GM23248 (cell line): ENCODE measurements at regions not wholly inside any gene's neighbourhood (a gene's known extent, or its start where the extent isn't known, plus 50 kb on each side); places are given as distances from the start of the nearest gene placed in this dataset.

Experiments
- DNase-seq: peaks from one replicate; pipeline ENCODE4 v3.0.0-alpha.2; 2015
- H2AFZ ChIP-seq: fragments of 200-600 bp; sonication (generic); 2 replicates; pipeline ENCODE4 v1.6.1; 2016; ENCODE audit warnings: antibody characterized with exemption
- H3F3A ChIP-seq: fragments of 200-600 bp; sonication (generic); 2 replicates; pipeline ENCODE4 v1.6.1; 2016; ENCODE audit warnings: mild to moderate bottlenecking, antibody characterized with exemption, mixed run types; ENCODE audit not compliant: insufficient read depth
- H3K27ac ChIP-seq: fragments of 200-600 bp; sonication (generic); 2 replicates; pipeline ENCODE4 v1.5.1; 2016; ENCODE audit warnings: mild to moderate bottlenecking
- H3K27me3 ChIP-seq: fragments of 200-600 bp; sonication (generic); replicated peaks from 2 replicates; pipeline ENCODE4 v1.6.1; 2016; ENCODE audit warnings: mild to moderate bottlenecking; ENCODE audit not compliant: insufficient read depth
- H3K36me3 ChIP-seq: fragments of 200-600 bp; sonication (generic); 2 replicates; pipeline ENCODE4 v1.6.1; 2016; ENCODE audit warnings: low read depth, mild to moderate bottlenecking
- H3K4me1 ChIP-seq: fragments of 200-600 bp; sonication (generic); 2 replicates; pipeline ENCODE4 v1.6.1; 2016; ENCODE audit warnings: mild to moderate bottlenecking; ENCODE audit not compliant: insufficient read depth
- H3K4me2 ChIP-seq: fragments of 200-600 bp; sonication (generic); one replicate; pipeline ENCODE4 v1.6.1; 2016; ENCODE audit warnings: mild to moderate bottlenecking; ENCODE audit not compliant: unreplicated experiment
- H3K4me3 ChIP-seq: fragments of 200-600 bp; sonication (generic); 2 replicates; pipeline ENCODE4 v1.5.1; 2016; ENCODE audit warnings: mild to moderate bottlenecking
- H3K79me2 ChIP-seq: fragments of 200-600 bp; sonication (generic); 2 replicates; pipeline ENCODE4 v1.6.1; 2016; ENCODE audit warnings: mild to moderate bottlenecking; ENCODE audit not compliant: insufficient read depth
- H3K9ac ChIP-seq: fragments of 200-600 bp; sonication (generic); 2 replicates; pipeline ENCODE4 v1.6.1; 2016; ENCODE audit warnings: mild to moderate bottlenecking
- H3K9me2 ChIP-seq: fragments of 200-600 bp; sonication (generic); 2 replicates; pipeline ENCODE4 v1.6.1; 2016; ENCODE audit warnings: mixed run types, mild to moderate bottlenecking, moderate library complexity; ENCODE audit not compliant: insufficient read depth
- H3K9me3 ChIP-seq: fragments of 200-600 bp; sonication (generic); one replicate; pipeline ENCODE4 v1.6.1; 2017; ENCODE audit warnings: low read depth
- H4K20me1 ChIP-seq: fragments of 200-600 bp; sonication (generic); 2 replicates; pipeline ENCODE4 v1.6.0; 2016; ENCODE audit not compliant: insufficient read depth
- EZH2 ChIP-seq: fragments of 200-600 bp; sonication (generic); IDR thresholded peaks from 2 replicates; pipeline ENCODE4 v1.6.1; 2018; ENCODE audit warnings: antibody characterized with exemption, mild to moderate bottlenecking; ENCODE audit not compliant: insufficient read depth, poor library complexity, severe bottlenecking
- EZH2phosphoT487 ChIP-seq: fragments of 200-600 bp; sonication (generic); IDR thresholded peaks from 2 replicates; pipeline ENCODE4 v1.6.1; 2018; ENCODE audit warnings: antibody characterized with exemption, moderate library complexity, mild to moderate bottlenecking, low read depth; ENCODE audit not compliant: insufficient read depth
- WGBS, 2 experiments: methylation state at CpG; one replicate each; pipeline ENCODE4 v1.1.6; 2015 to 2017; ENCODE audit warnings: low lambda C conversion rate in 2 of 2, low coverage in 1 of 2; ENCODE audit errors: missing lambda C conversion rate in 2 of 2; 5-methylcytosine and 5-hydroxymethylcytosine counted together
- in situ Hi-C: fragments of 300-500 bp; cut with MboI; formaldehyde crosslinking; loops from 2 replicates; pipeline ENCODE4 v1.15.0; 2020

DNA sequence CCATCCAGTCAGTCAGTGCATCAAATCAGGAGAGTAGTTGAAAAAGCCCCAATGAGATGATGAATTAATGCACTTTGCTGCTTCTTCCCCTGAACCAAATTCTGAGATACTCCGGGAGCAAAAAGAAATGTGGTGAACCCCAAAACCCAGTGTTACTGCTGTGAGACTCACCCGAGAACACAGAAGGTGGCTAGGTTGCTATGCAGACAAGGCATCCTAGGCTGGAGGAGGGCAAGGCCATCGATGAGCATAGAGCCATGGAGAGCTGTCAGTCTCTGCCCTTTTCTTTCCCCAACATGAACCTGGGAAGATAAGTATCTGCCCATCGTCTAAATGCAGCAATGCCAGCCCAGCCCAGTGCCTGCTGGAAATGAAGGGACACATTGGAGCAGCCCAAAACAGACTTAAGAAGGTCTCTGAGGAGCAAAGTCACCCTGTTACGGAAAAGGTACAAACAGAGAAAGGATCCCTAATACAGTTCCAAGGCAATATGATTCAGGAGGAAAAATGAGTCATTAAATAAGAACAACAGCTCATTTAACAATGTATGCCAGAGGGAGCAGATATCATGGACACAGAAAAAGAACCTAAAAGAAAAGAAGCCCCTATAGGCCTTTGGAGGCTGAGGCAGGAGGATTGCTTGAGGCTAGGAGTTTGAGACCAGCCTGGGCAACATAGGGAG is 272.0 kb downstream of the FOXO1 start:
- Histone ChIP-seq H3K36me3 (no peaks in the 10 kb centered on the region), H4K20me1 (no peaks in the 10 kb centered on the region), H3K27me3 (no peaks in the 10 kb centered on the region), H3K9me2 (no peaks in the 10 kb centered on the region), H3K4me3 (no peak overlapping the region), H3K4me2 (no peak overlapping the region), H3K27ac (no peak overlapping the region), H3K79me2 (no peaks in the 10 kb centered on the region), H3K4me1 (no peaks in the 10 kb centered on the region), H3K9me3 (no peaks in the 10 kb centered on the region), H3K9ac (no peak overlapping the region), H3F3A (no peaks in the 10 kb centered on the region), H2AFZ (no peak overlapping the region)
- DNase-seq, result peak; percentile 44
- 74% methylated on average over 5 of the region's 5 CpGs for WGBS, 2 experiments
- in situ Hi-C loops, result no loop called here
- TF ChIP-seq EZH2 (no peak), EZH2phosphoT487 (no peak)

DNA sequence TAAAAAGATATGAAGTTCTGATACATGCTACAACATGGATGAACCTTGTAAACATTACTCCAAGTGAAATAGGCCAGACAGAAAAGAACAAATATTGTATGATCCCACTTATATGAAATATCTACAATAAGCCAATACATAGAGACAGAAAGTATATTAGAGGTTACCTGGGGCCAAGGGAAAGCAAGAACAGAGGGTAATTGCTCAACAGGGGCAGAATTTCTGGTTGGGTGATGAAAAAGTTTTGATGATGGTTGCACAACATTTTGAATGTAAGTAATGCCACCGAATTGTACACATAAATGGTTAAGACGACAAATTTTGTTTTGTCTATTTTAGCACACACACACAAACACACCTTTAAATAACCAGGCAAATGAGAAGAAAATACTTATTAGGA is 268.4 kb downstream of the FOXO1 start:
- Histone ChIP-seq H2AFZ (no peak overlapping the region), H3K9me2 (no peaks in the 10 kb centered on the region), H3K9me3 (no peaks in the 10 kb centered on the region), H3K79me2 (no peaks in the 10 kb centered on the region), H3F3A (peaks cover 19% of the 10 kb centered on the region), H3K27ac (no peak overlapping the region), H3K9ac (no peak overlapping the region), H3K4me2 (no peak overlapping the region), H3K4me1 (peaks cover 15% of the 10 kb centered on the region), H3K27me3 (no peaks in the 10 kb centered on the region), H4K20me1 (no peaks in the 10 kb centered on the region), H3K4me3 (no peak overlapping the region), H3K36me3 (no peaks in the 10 kb centered on the region)
- in situ Hi-C loops, result no loop called here
- TF ChIP-seq EZH2, result no peak
- DNase-seq, result no peak
- 92 to 95% methylated on average over 2 of the region's 2 CpGs for WGBS, 2 experiments

DNA sequence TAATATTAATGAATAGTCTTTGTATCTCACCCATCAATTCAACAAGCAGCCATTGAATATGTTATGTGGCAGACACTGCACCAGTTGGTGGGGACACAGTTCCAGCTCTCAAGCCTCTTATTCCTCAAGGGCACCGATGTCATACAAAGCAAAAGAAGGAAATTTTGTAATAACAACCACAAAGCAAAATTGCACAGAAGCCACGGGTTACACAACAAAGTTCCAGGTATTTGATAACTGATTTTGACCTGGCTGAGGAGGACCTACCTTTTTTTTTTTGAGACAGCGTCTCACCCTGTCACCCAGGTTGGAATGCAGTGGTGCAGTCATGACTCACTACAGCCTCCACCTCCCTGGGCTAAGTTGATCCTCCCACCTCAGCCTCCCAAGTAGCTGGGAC is 266.7 kb downstream of the FOXO1 start:
- Histone ChIP-seq H3K36me3 (no peaks in the 10 kb centered on the region), H3K9me2 (no peaks in the 10 kb centered on the region), H3K4me3 (no peak overlapping the region), H3K27me3 (no peaks in the 10 kb centered on the region), H3K9ac (no peak overlapping the region), H3K9me3 (no peaks in the 10 kb centered on the region), H3K27ac (no peak overlapping the region), H3K4me1 (peaks cover 20% of the 10 kb centered on the region), H3K4me2 (no peak overlapping the region), H2AFZ (no peak overlapping the region), H3F3A (peaks cover 21% of the 10 kb centered on the region), H3K79me2 (no peaks in the 10 kb centered on the region), H4K20me1 (no peaks in the 10 kb centered on the region)
- in situ Hi-C loops, result no loop called here
- no peak for DNase-seq
- 74% methylated on average over 3 of the region's 3 CpGs for WGBS, 2 experiments
- TF ChIP-seq EZH2, result no peak
- TF ChIP-seq EZH2phosphoT487, result no peak

- Histone ChIP-seq H3K9me2 (no peaks in the 10 kb centered on the region), H3F3A (peaks cover 40% of the 10 kb centered on the region), H3K4me3 (peak overlapping the region; percentile 36), H3K79me2 (no peaks in the 10 kb centered on the region), H3K9me3 (no peaks in the 10 kb centered on the region), H3K9ac (peak overlapping the region; percentile 34), H2AFZ (0 out of 2 replicates have a peak overlapping the region, but pooled peaks have one; percentile 13), H3K4me2 (peak overlapping the region; percentile 68), H3K27me3 (no peaks in the 10 kb centered on the region), H3K36me3 (no peaks in the 10 kb centered on the region), H4K20me1 (no peaks in the 10 kb centered on the region), H3K27ac (peak overlapping the region; percentile 73), H3K4me1 (peaks cover 38% of the 10 kb centered on the region)
- in situ Hi-C loops, result no loop called here
- WGBS, 2 experiments, result 20 to 22% methylated on average over 13 of the region's 13 CpGs
- TF ChIP-seq EZH2phosphoT487 (no peak), EZH2 (no peak)
- DNase-seq, result peak; percentile 96
Measured at GRCh38 chr13:40401911-40402776, 264.3 kb downstream of the FOXO1 start.
